Activated T-helper 17 cell treated with anti-CD3 and anti-CD28 coated beads, Interleukin-2, amount 50 U/mL, for 72 hours (primary cell): ENCODE measurements at regions not wholly inside any gene's neighbourhood (a gene's known extent, or its start where the extent isn't known, plus 50 kb on each side); places are given as distances from the start of the nearest gene placed in this dataset.
"Not testable (repeated sequence)": the region's sequence is repeated elsewhere in the genome, so short reads cannot be mapped to it uniquely, and the experiment has no call there.

Experiments used
- ATAC-seq: fragments of 150-1000 bp; cut with Tn5 transposase; replicated peaks from 2 replicates; pipeline ENCODE4 v1.10.0; 2021; ENCODE audit warnings: mild to moderate bottlenecking, moderate library complexity
- H3K27ac Mint-ChIP-seq: one replicate; pipeline ENCODE4 v1.8.0; 2022; ENCODE audit warnings: mixed read lengths
- H3K27me3 Mint-ChIP-seq: one replicate; pipeline ENCODE4 v1.8.0; 2022; ENCODE audit warnings: mixed read lengths
- H3K36me3 Mint-ChIP-seq: one replicate; pipeline ENCODE4 v1.8.0; 2022; ENCODE audit warnings: low read depth, mild to moderate bottlenecking, mixed read lengths
- H3K4me1 Mint-ChIP-seq: one replicate; pipeline ENCODE4 v1.8.0; 2022; ENCODE audit warnings: mixed read lengths
- H3K4me3 Mint-ChIP-seq: one replicate; pipeline ENCODE4 v1.8.0; 2022; ENCODE audit warnings: mild to moderate bottlenecking, mixed read lengths
- H3K9me3 Mint-ChIP-seq: one replicate; pipeline ENCODE4 v1.8.0; 2022; ENCODE audit warnings: mixed read lengths

DNA sequence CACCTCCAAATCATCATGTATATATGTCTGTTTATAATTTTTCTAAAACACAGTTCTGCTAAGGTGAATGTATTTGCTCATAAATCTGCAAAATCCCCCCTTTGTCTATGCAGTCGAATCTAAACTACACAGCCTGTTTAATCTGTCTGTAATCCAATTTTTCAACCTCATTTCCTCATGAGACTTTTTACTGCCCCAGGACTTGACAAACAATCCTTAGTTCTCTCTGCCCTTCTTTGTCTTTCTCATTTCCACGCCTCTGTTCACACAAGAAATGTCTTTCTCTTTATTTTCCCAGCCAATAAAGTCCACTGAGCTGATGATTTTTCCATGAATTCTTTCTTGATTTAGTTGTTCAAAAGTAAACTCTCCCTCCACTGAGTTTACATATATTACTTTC lies 1154.3 kb downstream of the FAM181B start:
- no peaks in the 10 kb centered on the region for H3K27me3 Mint-ChIP-seq
- H3K9me3 Mint-ChIP-seq = no peaks in the 10 kb centered on the region
- no peaks in the 10 kb centered on the region for H3K4me1 Mint-ChIP-seq
- no peak overlapping the region for H3K4me3 Mint-ChIP-seq
- no peaks in the 10 kb centered on the region for H3K36me3 Mint-ChIP-seq
- ATAC-seq = no peak
- H3K27ac Mint-ChIP-seq = no peak overlapping the region

DNA sequence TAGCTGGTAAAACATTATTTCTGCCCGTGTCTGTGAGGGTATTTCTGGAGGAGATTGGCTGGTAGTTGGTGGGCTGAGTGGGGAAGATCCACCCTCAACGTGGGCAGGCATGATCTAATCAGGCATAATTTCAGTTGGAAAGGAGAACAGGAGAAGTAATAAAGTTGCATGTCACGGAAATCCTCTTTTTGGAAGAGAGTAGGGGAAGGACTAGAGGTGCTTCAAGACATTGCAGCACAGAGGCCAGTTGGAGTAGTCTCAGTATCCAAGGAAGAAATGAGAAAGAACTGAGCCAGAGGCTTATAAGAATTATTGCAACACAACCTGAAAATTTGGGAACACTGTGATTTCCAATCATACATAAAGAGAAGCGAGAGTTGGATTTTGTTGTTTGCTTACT lies 1155.1 kb downstream of the FAM181B start:
- no peaks in the 10 kb centered on the region for H3K4me1 Mint-ChIP-seq
- no peaks in the 10 kb centered on the region for H3K27me3 Mint-ChIP-seq
- no peak overlapping the region for H3K27ac Mint-ChIP-seq
- ATAC-seq = no peak
- no peaks in the 10 kb centered on the region for H3K36me3 Mint-ChIP-seq
- H3K9me3 Mint-ChIP-seq = no peaks in the 10 kb centered on the region
- no peak overlapping the region for H3K4me3 Mint-ChIP-seq

DNA sequence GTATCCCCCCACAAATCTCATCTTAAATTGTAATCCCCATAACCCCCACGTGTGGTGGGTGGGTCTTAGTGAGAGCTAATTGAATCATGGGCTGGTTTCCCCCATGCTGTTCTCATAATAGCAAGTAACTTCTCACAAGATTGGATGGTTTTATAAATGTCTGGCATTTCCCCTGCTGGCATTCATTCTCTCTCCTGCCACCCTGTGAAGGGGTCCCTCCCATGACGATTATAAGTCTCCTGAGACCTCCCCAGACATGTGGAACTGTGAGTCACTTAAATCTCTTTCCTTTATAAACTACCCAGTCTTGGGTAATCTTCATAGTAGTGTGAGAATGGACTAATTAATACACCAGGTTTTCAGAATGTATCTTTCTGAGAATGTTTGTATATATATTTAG lies 1159.4 kb downstream of the FAM181B start:
- Mint-ChIP-seq H3K27me3 (no peaks in the 10 kb centered on the region), H3K4me1 (no peaks in the 10 kb centered on the region), H3K36me3 (no peaks in the 10 kb centered on the region), H3K4me3 (no peak overlapping the region), H3K27ac (no peak overlapping the region), H3K9me3 (no peaks in the 10 kb centered on the region)
- ATAC-seq = no peak

DNA sequence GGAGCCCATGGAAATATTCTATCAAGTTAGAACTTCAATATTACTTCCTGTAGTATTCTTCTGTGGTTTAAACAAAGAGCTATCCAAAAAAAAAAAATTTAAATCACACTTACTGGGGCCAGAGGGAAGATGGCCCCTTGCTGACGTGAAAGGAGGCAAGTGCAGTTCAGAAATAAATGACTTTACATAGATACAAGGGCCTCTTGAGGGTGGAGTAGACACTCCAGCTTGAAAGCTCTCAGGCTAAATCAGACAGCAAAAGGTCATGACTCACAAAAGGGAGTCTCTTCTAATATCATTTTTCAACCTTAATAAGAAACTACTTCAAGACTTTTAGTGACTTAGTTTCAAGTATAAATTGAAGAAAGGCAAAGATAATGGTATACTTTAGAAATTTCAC lies 1160.3 kb downstream of the FAM181B start:
- Mint-ChIP-seq H3K27me3 (no peaks in the 10 kb centered on the region), H3K36me3 (no peaks in the 10 kb centered on the region), H3K4me1 (no peaks in the 10 kb centered on the region), H3K9me3 (no peaks in the 10 kb centered on the region), H3K27ac (no peak overlapping the region), H3K4me3 (no peak overlapping the region)
- no peak for ATAC-seq

DNA sequence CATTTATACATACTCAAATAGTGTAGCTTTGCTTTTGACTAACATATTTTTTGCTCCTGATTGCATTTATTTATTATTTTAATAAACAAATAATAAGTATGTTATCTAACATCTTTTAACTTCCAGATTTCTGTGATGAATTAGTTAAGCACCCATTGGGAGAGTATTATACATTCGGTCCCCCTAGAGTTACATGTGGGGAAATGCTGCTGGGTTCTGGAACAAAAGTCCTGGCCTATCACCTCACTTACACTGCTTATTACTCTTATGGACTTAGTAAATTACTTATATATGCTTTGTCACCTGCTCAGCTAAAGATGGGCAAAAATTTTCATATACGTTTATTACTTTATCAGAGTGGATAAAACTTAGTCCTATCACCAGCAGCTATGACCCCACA lies 1163.0 kb downstream of the FAM181B start:
- H3K4me1 Mint-ChIP-seq = no peaks in the 10 kb centered on the region
- no peaks in the 10 kb centered on the region for H3K27me3 Mint-ChIP-seq
- H3K4me3 Mint-ChIP-seq = no peak overlapping the region
- no peaks in the 10 kb centered on the region for H3K36me3 Mint-ChIP-seq
- no peak for ATAC-seq
- no peaks in the 10 kb centered on the region for H3K9me3 Mint-ChIP-seq
- no peak overlapping the region for H3K27ac Mint-ChIP-seq

DNA sequence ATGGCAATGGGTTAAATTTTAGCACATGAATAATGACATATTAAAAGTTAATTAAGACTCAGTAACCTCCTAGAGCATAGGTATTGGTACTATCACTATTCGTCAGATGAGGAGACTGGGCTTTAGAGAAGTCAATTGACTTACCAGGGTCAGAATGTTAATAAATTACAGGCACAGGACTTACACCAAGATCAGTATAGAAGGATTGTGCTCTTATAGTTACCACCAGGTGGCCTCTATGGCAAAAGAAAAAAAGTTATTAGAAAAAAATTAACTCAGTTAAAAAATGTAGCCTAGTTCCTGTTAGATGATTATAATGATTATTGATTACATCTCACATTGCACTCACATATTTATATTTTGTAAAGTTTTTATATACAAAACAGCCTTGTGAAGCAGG lies 1163.7 kb downstream of the FAM181B start:
- H3K27me3 Mint-ChIP-seq = no peaks in the 10 kb centered on the region
- no peaks in the 10 kb centered on the region for H3K4me1 Mint-ChIP-seq
- H3K9me3 Mint-ChIP-seq = peaks cover 5% of the 10 kb centered on the region
- H3K36me3 Mint-ChIP-seq = no peaks in the 10 kb centered on the region
- no peak overlapping the region for H3K27ac Mint-ChIP-seq
- H3K4me3 Mint-ChIP-seq = no peak overlapping the region
- ATAC-seq = no peak

DNA sequence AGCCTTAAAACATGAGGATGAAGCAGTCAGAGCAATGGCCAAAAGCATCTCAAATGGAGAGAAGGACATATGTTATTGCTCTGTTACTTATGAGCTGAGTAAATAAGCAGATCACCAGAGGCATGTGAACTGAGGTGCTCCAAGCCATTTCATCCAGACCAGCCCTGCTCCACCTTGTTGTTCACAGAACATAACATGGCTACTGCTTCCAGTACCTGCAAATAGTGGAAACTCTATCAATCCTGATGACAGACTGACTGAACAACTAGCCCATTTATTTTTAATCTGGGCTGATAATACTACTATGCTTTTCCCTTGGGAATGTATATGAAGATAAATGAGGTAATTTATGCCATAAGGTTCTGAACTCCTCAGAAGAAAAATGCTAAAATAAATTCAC lies 1164.7 kb downstream of the FAM181B start:
- no peak for ATAC-seq
- Mint-ChIP-seq H3K27me3 (no peaks in the 10 kb centered on the region), H3K4me3 (no peak overlapping the region), H3K9me3 (peaks cover 6% of the 10 kb centered on the region), H3K4me1 (no peaks in the 10 kb centered on the region), H3K36me3 (no peaks in the 10 kb centered on the region), H3K27ac (no peak overlapping the region)

DNA sequence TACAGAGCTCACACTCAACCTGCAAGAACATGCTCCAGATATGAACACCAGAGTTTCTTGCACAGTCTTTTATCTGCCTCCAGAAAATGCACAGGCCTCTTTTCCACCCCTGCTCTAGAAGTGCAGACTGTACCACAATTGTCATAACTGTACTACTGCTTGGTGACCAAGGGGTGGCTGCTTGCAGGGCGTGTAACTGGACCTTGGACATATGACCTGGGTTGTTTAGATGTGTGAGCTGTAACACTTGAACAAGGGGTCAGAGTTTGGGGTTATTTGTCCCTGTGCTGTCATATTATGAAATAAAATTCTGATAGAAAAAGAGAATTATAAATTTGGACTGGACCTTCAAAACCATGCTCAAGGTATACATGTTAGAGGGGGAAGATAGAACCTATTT lies 1185.5 kb downstream of the FAM181B start:
- Mint-ChIP-seq H3K27ac (no peak overlapping the region), H3K27me3 (no peaks in the 10 kb centered on the region), H3K36me3 (no peaks in the 10 kb centered on the region)

DNA sequence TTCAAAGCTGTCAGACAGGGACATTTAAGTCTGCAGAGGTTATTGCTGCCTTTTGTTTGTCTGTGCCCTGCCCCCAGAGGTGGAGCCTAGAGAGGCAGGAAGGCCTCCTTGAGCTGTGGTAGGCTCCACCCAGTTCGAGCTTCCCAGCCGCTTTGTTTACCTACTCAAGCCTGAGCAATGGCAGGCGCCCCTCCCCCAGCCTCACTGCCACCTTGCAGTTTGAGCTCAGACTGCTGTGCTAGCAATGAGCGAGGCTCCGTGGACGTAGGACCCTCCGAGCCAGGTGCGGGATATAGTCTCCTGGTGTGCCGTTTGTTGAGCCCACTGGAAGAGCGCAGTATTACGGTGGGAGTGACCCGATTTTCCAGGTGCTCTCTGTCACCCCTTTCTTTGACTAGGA lies 1193.9 kb downstream of the FAM181B start:
- not testable (repeated sequence) for H3K9me3 Mint-ChIP-seq, ATAC-seq, H3K27me3 Mint-ChIP-seq, H3K27ac Mint-ChIP-seq, H3K36me3 Mint-ChIP-seq, H3K4me3 Mint-ChIP-seq, H3K4me1 Mint-ChIP-seq

More for the DNA sequence above, 1185.5 kb downstream of the FAM181B start:
- ATAC-seq = no peak
- no peaks in the 10 kb centered on the region for H3K4me1 Mint-ChIP-seq
- H3K4me3 Mint-ChIP-seq = no peak overlapping the region
- peaks cover 3% of the 10 kb centered on the region for H3K9me3 Mint-ChIP-seq

DNA sequence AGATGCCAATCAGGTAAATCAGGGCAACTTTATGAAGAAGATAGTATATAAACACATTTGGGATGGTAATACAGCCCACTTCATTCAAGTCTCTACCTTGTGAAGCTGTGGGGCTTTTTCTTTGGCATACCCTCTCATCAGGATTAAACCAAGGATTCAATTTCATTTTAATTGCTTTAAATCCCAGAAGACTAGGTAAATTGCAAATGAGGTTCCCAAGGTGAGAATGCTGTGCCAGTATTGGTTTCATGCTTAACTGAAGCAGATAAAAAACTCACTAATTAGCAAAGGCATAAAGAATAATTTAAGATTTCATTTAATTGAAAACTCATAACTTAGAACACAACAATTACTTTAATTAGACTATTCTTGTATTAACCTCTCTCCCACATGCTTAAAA lies 1218.1 kb downstream of the FAM181B start:
- Mint-ChIP-seq H3K36me3 (no peaks in the 10 kb centered on the region), H3K27ac (no peak overlapping the region), H3K9me3 (peaks cover 7% of the 10 kb centered on the region), H3K4me1 (no peaks in the 10 kb centered on the region), H3K4me3 (no peak overlapping the region), H3K27me3 (no peaks in the 10 kb centered on the region)
- no peak for ATAC-seq

DNA sequence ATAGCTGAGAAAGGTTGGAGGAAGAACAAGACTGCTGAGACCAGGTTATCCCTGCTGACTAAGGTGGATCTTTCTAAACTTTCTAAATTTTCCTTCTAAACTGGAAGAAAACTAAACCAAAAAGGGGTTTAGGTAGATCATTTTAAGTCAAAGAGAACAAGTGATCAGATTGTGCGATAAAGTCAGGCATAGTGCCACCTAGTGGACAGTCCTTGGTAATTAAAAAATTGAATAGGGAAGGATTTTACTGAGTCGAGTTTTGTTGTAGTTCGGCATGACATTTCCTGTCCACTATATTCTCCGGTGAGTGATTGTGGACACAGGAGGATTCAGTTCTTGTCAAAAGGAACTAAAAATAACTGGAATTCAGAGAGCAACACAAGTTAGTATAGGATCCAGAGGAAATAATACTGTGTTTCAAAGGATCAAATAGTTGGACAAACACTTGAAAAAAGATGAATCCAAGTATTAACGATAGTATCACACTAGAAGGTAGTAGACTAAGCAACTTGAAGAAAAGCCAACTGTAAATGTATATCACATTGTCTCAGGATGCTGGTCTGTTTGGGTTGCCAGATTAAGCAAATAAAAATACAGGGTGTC lies 1236.4 kb downstream of the FAM181B start:
- no peak for ATAC-seq
- Mint-ChIP-seq H3K4me3 (no peak overlapping the region), H3K36me3 (no peaks in the 10 kb centered on the region), H3K9me3 (no peaks in the 10 kb centered on the region), H3K27me3 (no peaks in the 10 kb centered on the region), H3K27ac (no peak overlapping the region), H3K4me1 (no peaks in the 10 kb centered on the region)

DNA sequence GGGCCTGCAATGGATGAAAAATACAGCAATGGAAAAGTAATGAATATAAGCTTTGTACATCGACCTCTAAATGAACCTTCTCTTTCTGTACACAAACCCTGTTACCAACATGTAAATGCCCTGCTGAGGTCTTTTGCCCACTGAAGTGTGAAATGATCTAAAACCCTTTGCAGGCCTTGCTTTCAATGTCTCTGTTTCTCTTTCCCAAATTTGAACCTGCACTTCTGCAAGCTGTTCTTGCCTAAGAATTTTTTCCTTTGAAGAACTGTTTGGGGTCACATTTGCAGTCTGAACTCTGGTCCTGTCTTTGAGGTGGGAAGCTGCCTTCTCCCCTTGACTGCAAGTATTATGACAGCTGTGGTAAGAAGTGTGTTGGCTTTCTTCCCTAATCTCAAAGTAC lies 1237.1 kb downstream of the FAM181B start:
- Mint-ChIP-seq H3K4me3 (no peak overlapping the region), H3K36me3 (no peaks in the 10 kb centered on the region), H3K27me3 (no peaks in the 10 kb centered on the region), H3K4me1 (no peaks in the 10 kb centered on the region), H3K27ac (no peak overlapping the region), H3K9me3 (no peaks in the 10 kb centered on the region)
- ATAC-seq = no peak

DNA sequence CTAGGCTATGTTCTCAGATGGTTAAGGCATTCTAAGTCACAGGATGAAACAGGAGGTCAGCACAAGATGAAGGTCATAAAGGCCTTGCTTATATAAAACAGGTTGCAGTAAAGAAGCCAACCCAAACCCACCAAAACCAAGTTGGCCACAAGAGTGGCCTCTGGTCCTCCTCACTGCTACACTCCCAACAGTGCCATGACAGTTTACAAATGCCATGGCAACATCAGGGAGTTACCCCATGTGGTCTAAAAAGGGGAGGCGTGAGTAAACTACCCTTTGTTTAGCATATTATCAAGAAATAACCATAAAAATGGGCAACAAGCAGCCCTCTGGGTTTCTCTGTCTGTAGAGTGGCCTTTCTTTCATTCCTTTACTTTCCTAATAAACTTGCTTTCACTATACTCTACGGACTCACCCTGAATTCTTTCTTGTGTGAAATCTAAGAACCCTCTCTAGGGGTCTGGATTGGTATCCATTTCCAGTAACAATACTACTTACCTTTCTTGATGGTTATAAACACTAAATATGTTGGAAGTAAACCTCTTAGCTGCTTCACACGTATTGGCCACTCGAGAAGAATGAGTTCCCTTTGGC lies 1237.9 kb downstream of the FAM181B start:
- Mint-ChIP-seq H3K36me3 (no peaks in the 10 kb centered on the region), H3K27ac (no peak overlapping the region), H3K4me1 (no peaks in the 10 kb centered on the region), H3K27me3 (no peaks in the 10 kb centered on the region), H3K4me3 (no peak overlapping the region), H3K9me3 (no peaks in the 10 kb centered on the region)
- no peak for ATAC-seq

DNA sequence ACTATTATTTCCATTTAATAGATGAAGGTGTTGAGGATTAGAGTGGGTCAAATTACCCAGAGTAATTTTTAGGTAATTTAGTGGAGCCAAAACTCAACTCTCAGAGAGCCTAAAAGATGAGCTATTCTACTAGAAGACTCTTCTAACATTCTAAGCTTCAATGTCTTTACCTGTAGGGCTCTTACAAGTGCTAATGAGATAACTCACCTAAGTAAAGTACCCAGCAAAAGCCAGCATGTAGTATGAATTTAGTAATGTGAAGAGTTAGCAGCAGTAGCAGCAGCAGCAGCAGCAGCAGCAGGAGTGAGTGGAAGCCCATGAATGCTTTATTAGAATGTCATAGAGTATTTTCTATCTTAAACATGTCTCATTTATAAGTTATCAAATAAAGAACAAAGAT lies 1239.2 kb downstream of the FAM181B start:
- Mint-ChIP-seq H3K36me3 (no peaks in the 10 kb centered on the region), H3K27ac (no peak overlapping the region)
- no peak for ATAC-seq

DNA sequence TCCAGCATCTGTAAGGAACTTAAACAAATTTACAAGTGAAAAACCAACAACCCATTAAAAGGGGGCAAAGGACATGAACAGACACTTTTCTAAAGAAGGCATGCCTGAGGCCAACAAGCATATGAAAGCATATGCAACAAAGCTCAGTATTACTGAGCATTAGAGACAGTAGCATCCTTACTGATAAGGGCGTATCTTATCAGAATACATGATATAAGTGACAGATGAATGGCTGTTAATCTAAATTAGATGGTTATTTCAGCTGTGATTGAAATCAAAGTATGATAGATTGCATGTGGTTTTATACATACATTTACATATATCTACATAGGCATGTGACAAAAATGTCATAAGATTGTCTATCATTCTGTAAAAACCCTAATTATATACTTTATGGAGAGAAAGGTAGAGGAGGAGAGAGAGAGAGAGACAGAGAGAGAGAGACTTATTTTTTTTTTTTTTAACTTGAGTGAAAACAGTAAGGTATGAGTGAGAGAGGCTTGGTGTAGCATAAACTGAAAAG lies 1240.7 kb downstream of the FAM181B start:
- Mint-ChIP-seq H3K27ac (no peak overlapping the region), H3K27me3 (no peaks in the 10 kb centered on the region), H3K4me1 (no peaks in the 10 kb centered on the region), H3K4me3 (no peak overlapping the region), H3K36me3 (no peaks in the 10 kb centered on the region), H3K9me3 (no peaks in the 10 kb centered on the region)
- ATAC-seq = no peak

More for the DNA sequence above, 1239.2 kb downstream of the FAM181B start:
- no peaks in the 10 kb centered on the region for H3K9me3 Mint-ChIP-seq
- no peaks in the 10 kb centered on the region for H3K27me3 Mint-ChIP-seq
- no peaks in the 10 kb centered on the region for H3K4me1 Mint-ChIP-seq
- H3K4me3 Mint-ChIP-seq = no peak overlapping the region

DNA sequence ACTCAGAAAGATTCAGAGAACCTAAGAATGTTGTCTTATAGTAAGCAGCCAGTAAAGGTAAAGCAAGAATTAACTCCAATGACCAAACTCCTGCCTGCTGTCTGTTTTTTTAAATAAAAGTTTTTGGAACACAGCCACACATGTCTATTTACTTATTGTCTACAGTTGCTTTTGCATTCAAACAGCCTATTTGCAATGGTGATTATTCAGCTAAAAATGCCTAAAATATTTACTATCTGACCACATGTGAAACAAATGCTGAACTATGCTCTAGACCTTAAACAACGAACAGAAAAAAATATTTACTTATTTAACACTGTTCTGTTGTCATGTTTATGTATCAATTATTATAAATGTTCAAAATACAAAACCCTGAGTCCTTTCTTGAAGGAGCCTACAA lies 1246.6 kb downstream of the FAM181B start:
- H3K36me3 Mint-ChIP-seq = no peaks in the 10 kb centered on the region

More for the DNA sequence above, 1246.6 kb downstream of the FAM181B start:
- Mint-ChIP-seq H3K4me1 (no peaks in the 10 kb centered on the region), H3K27ac (no peak overlapping the region), H3K9me3 (no peaks in the 10 kb centered on the region), H3K4me3 (no peak overlapping the region), H3K27me3 (no peaks in the 10 kb centered on the region)
- ATAC-seq = no peak
